ENCODE measurements at regions not wholly inside any gene's neighbourhood (a gene's known extent, or its start where the extent isn't known, plus 50 kb on each side); places are given as distances from the start of the nearest gene placed in this dataset.
"Not testable (repeated sequence)": the region's sequence is repeated elsewhere in the genome, so short reads cannot be mapped to it uniquely, and the experiment has no call there.

GRCh38 chr1:73065339-73066041, 783.2 kb upstream of the NEGR1 start:
- no peak for DNase-seq (ENCODE audit: low spot score)

GRCh38 chr1:73056826-73057225, 774.5 kb upstream of the NEGR1 start:
- DNase-seq (ENCODE audit: low spot score) = no peak

GRCh38 chr1:73044241-73045036, 762.1 kb upstream of the NEGR1 start:
- DNase-seq (ENCODE audit: low spot score) = no peak

- DNase-seq (ENCODE audit: low spot score) = no peak
Measured at GRCh38 chr1:73042403-73042802, 760.1 kb upstream of the NEGR1 start.

- no peak for DNase-seq (ENCODE audit: low spot score)
Measured at GRCh38 chr1:73040811-73041210, 758.5 kb upstream of the NEGR1 start.

GRCh38 chr1:73034271-73034670, 751.9 kb upstream of the NEGR1 start:
- no peak for DNase-seq (ENCODE audit: low spot score)

- DNase-seq (ENCODE audit: low spot score) = no peak
Measured at GRCh38 chr1:73033640-73034039, 751.3 kb upstream of the NEGR1 start.

- DNase-seq (ENCODE audit: low spot score) = no peak
Measured at GRCh38 chr1:73029571-73029970, 747.2 kb upstream of the NEGR1 start.

- DNase-seq (ENCODE audit: low spot score) = no peak
Measured at GRCh38 chr1:73026114-73026513, 743.8 kb upstream of the NEGR1 start.

- no peak for DNase-seq (ENCODE audit: low spot score)
Measured at GRCh38 chr1:73009938-73010337, 727.6 kb upstream of the NEGR1 start.

- DNase-seq (ENCODE audit: low spot score) = no peak
Measured at GRCh38 chr1:73009311-73009710, 727.0 kb upstream of the NEGR1 start.

- DNase-seq (ENCODE audit: low spot score) = no peak
Measured at GRCh38 chr1:72997624-72998023, 715.3 kb upstream of the NEGR1 start.

- no peak for DNase-seq (ENCODE audit: low spot score)
Measured at GRCh38 chr1:72997041-72997440, 714.7 kb upstream of the NEGR1 start.

GRCh38 chr1:72987871-72988270, 705.5 kb upstream of the NEGR1 start:
- not testable (repeated sequence) for DNase-seq (ENCODE audit: low spot score)

- DNase-seq (ENCODE audit: low spot score) = no peak
Measured at GRCh38 chr1:72986591-72987290, 704.4 kb upstream of the NEGR1 start.

- DNase-seq (ENCODE audit: low spot score) = not testable (repeated sequence)
Measured at GRCh38 chr1:72985024-72985423, 702.7 kb upstream of the NEGR1 start.

- DNase-seq (ENCODE audit: low spot score) = not testable (repeated sequence)
Measured at GRCh38 chr1:72983011-72983410, 700.7 kb upstream of the NEGR1 start.

- DNase-seq (ENCODE audit: low spot score) = no peak
Measured at GRCh38 chr1:72969461-72969860, 687.1 kb upstream of the NEGR1 start.

GRCh38 chr1:72954943-72955342, 672.6 kb upstream of the NEGR1 start:
- no peak for DNase-seq (ENCODE audit: low spot score)

- not testable (repeated sequence) for DNase-seq (ENCODE audit: low spot score)
Measured at GRCh38 chr1:72950900-72951299, 668.6 kb upstream of the NEGR1 start.

GRCh38 chr1:72946903-72947499, 664.7 kb upstream of the NEGR1 start:
- no peak for DNase-seq (ENCODE audit: low spot score)

- no peak for DNase-seq (ENCODE audit: low spot score)
Measured at GRCh38 chr1:72942008-72942407, 659.7 kb upstream of the NEGR1 start.

GRCh38 chr1:72938408-72938807, 656.1 kb upstream of the NEGR1 start:
- no peak for DNase-seq (ENCODE audit: low spot score)

Data from kidney capillary endothelial cell (primary cell).